ENCODE measurements at regions not wholly inside any gene's neighbourhood (a gene's known extent, or its start where the extent isn't known, plus 50 kb on each side); places are given as distances from the start of the nearest gene placed in this dataset.
"Not testable (repeated sequence)": the region's sequence is repeated elsewhere in the genome, so short reads cannot be mapped to it uniquely, and the experiment has no call there.

DNA sequence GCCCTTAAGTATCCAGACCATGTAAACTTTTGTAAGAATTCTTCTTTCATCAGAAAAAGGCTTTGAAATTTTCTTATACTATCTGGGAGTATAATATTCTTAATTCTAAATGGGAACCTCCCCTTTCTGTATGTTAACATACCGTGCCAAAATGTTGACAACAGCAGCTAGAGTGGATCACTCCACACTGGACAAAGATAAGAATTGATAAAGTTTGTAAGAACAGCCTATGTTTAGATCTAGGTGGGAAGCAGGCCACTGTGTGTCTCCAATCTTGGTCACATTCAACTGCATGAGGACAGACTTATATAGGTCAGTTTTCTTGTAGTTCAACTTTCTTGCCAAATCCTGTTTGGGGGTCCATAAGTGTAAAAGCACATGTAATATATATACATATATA lies 235.7 kb downstream of the RPIA start:
- Mint-ChIP-seq H3K27ac (no peak overlapping the region), H3K9me3 (no peaks in the 10 kb centered on the region), H3K27me3 (no peaks in the 10 kb centered on the region), H3K4me1 (ENCODE audit: unreplicated experiment) (no peaks in the 10 kb centered on the region), H3K36me3 (no peaks in the 10 kb centered on the region), H3K4me3 (no peak overlapping the region)
- DNase-seq (ENCODE audit: extremely low spot score, unreplicated experiment), result no peak
- TF ChIP-seq, protein P1, sequence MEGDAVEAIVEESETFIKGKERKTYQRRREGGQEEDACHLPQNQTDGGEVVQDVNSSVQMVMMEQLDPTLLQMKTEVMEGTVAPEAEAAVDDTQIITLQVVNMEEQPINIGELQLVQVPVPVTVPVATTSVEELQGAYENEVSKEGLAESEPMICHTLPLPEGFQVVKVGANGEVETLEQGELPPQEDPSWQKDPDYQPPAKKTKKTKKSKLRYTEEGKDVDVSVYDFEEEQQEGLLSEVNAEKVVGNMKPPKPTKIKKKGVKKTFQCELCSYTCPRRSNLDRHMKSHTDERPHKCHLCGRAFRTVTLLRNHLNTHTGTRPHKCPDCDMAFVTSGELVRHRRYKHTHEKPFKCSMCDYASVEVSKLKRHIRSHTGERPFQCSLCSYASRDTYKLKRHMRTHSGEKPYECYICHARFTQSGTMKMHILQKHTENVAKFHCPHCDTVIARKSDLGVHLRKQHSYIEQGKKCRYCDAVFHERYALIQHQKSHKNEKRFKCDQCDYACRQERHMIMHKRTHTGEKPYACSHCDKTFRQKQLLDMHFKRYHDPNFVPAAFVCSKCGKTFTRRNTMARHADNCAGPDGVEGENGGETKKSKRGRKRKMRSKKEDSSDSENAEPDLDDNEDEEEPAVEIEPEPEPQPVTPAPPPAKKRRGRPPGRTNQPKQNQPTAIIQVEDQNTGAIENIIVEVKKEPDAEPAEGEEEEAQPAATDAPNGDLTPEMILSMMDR (conservative IDR thresholded peaks at IDR 0.05), result no peak

DNA sequence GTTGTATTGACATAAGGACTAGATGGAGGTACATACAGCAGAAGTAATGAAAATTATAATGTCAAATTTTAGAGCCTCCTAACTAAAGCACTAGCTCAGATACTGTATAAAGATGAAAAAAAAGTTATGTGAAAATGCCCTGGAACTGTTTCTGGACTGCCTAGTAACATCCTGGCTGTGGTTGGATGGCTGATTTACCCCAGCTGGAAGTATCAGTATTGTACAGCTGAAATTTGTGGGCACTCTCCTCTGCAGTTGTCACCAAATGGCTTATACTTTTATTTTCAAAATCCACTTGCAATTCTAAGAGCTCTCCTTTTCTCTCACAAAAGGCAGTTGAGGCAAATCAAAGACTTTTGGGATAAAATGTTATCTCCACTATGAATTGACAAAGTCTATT lies 239.2 kb downstream of the RPIA start:
- no peaks in the 10 kb centered on the region for H3K4me1 Mint-ChIP-seq (ENCODE audit: unreplicated experiment)
- TF ChIP-seq, protein P1 (conservative IDR thresholded peaks at IDR 0.05), result no peak
- H3K27me3 Mint-ChIP-seq, result no peaks in the 10 kb centered on the region
- H3K27ac Mint-ChIP-seq, result no peak overlapping the region
- no peak for DNase-seq (ENCODE audit: extremely low spot score, unreplicated experiment)
- no peaks in the 10 kb centered on the region for H3K36me3 Mint-ChIP-seq
- no peak overlapping the region for H3K4me3 Mint-ChIP-seq
- H3K9me3 Mint-ChIP-seq, result no peaks in the 10 kb centered on the region

DNA sequence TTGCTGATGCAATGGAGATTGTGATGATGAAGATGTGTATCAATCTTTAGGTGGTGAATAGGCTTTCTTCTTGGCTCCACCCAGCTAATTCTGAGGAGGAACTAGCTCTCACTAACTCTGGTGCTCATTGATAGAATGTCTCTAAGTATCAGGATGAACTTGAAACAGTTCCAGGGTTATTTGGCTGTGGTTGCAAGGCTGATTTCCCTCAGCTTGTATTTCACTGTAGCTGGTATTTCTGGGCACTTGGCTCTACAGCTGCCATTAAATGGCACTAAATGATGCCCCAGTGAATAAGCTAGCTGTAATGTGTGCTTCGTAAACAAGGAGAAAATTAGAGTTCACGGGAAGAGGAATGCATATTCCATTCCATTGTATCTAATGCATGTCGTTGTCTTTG lies 241.2 kb downstream of the RPIA start:
- Mint-ChIP-seq H3K4me3 (no peak overlapping the region), H3K27me3 (no peaks in the 10 kb centered on the region), H3K4me1 (ENCODE audit: unreplicated experiment) (no peaks in the 10 kb centered on the region), H3K27ac (no peak overlapping the region), H3K9me3 (no peaks in the 10 kb centered on the region), H3K36me3 (no peaks in the 10 kb centered on the region)
- TF ChIP-seq, protein P1 (conservative IDR thresholded peaks at IDR 0.05), result no peak
- no peak for DNase-seq (ENCODE audit: extremely low spot score, unreplicated experiment)

DNA sequence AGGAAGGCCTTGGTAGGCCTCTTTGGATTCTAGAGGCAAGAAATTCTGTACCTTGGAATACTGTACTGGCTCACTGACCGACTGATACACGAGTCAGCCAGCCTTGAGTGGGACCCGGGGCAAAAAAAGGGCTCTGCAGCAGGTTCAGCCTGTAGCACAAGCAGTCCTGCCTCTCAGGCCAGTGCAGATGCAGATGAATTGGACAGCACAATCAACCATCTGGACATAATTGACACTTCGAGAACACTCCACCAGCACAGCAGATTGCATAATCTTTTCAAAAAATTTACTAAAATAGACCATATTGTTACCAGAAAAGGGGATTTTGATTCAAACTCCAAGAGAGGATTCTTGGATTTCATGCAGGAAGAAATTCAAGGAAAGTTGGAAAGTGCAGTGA lies 241.6 kb downstream of the RPIA start:
- H3K4me3 Mint-ChIP-seq, result no peak overlapping the region
- no peaks in the 10 kb centered on the region for H3K9me3 Mint-ChIP-seq
- no peak for DNase-seq (ENCODE audit: extremely low spot score, unreplicated experiment)
- no peaks in the 10 kb centered on the region for H3K4me1 Mint-ChIP-seq (ENCODE audit: unreplicated experiment)
- TF ChIP-seq, protein P1 (conservative IDR thresholded peaks at IDR 0.05), result no peak
- H3K27me3 Mint-ChIP-seq, result no peaks in the 10 kb centered on the region
- H3K36me3 Mint-ChIP-seq, result no peaks in the 10 kb centered on the region
- no peak overlapping the region for H3K27ac Mint-ChIP-seq

DNA sequence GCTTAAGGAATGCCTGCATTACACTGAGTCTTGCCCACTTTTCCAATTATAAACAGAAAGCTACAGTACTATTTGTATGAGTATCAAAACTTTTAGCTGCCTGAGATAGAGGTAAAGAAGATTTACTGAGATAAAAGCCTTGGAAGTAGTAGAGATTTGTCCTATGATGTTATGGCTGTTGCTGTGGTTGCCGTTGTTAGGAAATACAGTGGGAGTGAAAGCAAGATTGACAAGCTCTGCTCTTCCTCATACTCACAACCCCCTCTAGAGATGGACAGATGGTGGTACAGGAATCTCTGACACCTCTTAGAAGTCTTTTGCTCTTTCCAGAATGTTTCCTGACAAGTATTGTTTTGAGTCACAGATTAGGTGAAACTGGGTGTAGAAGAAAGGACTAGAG lies 242.5 kb downstream of the RPIA start:
- TF ChIP-seq, protein P1 (conservative IDR thresholded peaks at IDR 0.05), result no peak
- no peaks in the 10 kb centered on the region for H3K27me3 Mint-ChIP-seq
- no peak for DNase-seq (ENCODE audit: extremely low spot score, unreplicated experiment)
- no peaks in the 10 kb centered on the region for H3K36me3 Mint-ChIP-seq
- H3K9me3 Mint-ChIP-seq, result no peaks in the 10 kb centered on the region
- H3K4me1 Mint-ChIP-seq (ENCODE audit: unreplicated experiment), result no peaks in the 10 kb centered on the region
- H3K4me3 Mint-ChIP-seq, result no peak overlapping the region
- no peak overlapping the region for H3K27ac Mint-ChIP-seq

DNA sequence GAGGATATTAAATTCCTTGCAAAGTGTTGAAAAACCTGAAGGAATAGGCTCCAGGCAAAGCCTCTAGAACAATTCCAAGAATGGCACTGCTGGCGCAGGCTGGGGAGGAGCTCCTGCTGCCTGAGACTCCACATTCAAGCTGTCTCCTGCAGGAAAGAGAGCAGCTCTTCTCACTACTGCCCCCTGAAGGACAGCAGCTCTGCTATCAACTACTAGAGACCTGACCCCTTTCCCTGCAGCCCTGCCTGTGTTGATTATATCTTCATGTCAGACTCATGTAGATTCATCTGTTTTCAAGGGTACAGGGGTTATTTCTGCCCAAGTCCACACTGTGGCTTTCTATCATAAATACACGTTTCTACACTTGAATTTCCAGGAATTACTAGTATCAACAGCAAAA lies 249.7 kb downstream of the RPIA start:
- not testable (repeated sequence) for H3K27me3 Mint-ChIP-seq; H3K4me1 Mint-ChIP-seq (ENCODE audit: unreplicated experiment); H3K9me3 Mint-ChIP-seq; H3K4me3 Mint-ChIP-seq; H3K36me3 Mint-ChIP-seq; H3K27ac Mint-ChIP-seq; DNase-seq (ENCODE audit: extremely low spot score, unreplicated experiment)

Data from type B pancreatic cell (in vitro differentiated cells).